IMR-90 (cell line): ENCODE measurements at regions not wholly inside any gene's neighbourhood (a gene's known extent, or its start where the extent isn't known, plus 50 kb on each side); places are given as distances from the start of the nearest gene placed in this dataset.

Experiments used
- ATAC-seq: fragments of 200-7000 bp; cut with Tn5 transposase; 2 replicates; pipeline ENCODE4 v1.9.1; 2020; ENCODE audit warnings: low read depth, mild to moderate bottlenecking, moderate library complexity
- BruUV-seq: library from RNA; stranded (reverse); fragments of 400-500 nt; replicated peaks from 2 replicates; lab custom pipeline; 2021; lab: Mats Ljungman, UMichigan
- CTCF ChIA-PET: fragments of 300-600 bp; formaldehyde crosslinking; extraction: SDS; loops from one replicate; lab custom pipeline; 2021; ENCODE audit warnings: antibody characterized with exemption; lab: Yijun Ruan, JAX
- POLR2A ChIA-PET: fragments of 300-600 bp; sonication (Branson Sonifier 250); formaldehyde crosslinking; loops from one replicate; lab custom pipeline; 2022; ENCODE audit warnings: antibody characterized with exemption; ENCODE audit not compliant: unreplicated experiment; lab: Charles Lee
- DNase-seq: peaks from one replicate; pipeline ENCODE4 v3.0.0; 2013
- H2AFZ ChIP-seq: replicated peaks from 2 replicates; pipeline ENCODE3; 2013; ENCODE audit warnings: low read length, mild to moderate bottlenecking; ENCODE audit not compliant: poor library complexity
- H2AK5ac ChIP-seq: 2 replicates; pipeline ENCODE4 v1.6.1; 2013; ENCODE audit warnings: low read depth, low read length, inconsistent platforms
- H2AK9ac ChIP-seq: replicated peaks from 2 replicates; pipeline ENCODE3; 2013; ENCODE audit warnings: mild to moderate bottlenecking, low read depth, low read length, moderate library complexity; ENCODE audit not compliant: poor library complexity
- H2BK120ac ChIP-seq: 2 replicates; pipeline ENCODE4 v1.6.1; 2013; ENCODE audit warnings: low read depth, low read length, inconsistent platforms
- H2BK15ac ChIP-seq: 3 replicates; pipeline ENCODE4 v1.6.1; 2013; ENCODE audit warnings: low read depth, low read length, inconsistent platforms
- H2BK20ac ChIP-seq: 2 replicates; pipeline ENCODE4 v1.6.1; 2013; ENCODE audit warnings: low read depth, mild to moderate bottlenecking, inconsistent platforms, low read length, moderate library complexity
- H2BK5ac ChIP-seq: 2 replicates; pipeline ENCODE4 v1.6.1; 2013; ENCODE audit warnings: mild to moderate bottlenecking, low read depth, low read length, inconsistent platforms; ENCODE audit not compliant: poor library complexity, severe bottlenecking
- H3K14ac ChIP-seq: replicated peaks from 2 replicates; pipeline ENCODE4 v1.6.1; 2013; ENCODE audit warnings: low read depth, low read length, inconsistent platforms
- H3K18ac ChIP-seq: 2 replicates; pipeline ENCODE4 v1.6.1; 2013; ENCODE audit warnings: low read depth, low read length, control low read depth
- H3K23ac ChIP-seq: 2 replicates; pipeline ENCODE4 v1.6.1; 2013; ENCODE audit warnings: low read depth, low read length, inconsistent platforms
- H3K27ac ChIP-seq: 2 replicates; pipeline ENCODE4 v1.5.1; 2013; ENCODE audit warnings: mild to moderate bottlenecking, control low read depth, low read length; ENCODE audit not compliant: insufficient read depth
- H3K27me3 ChIP-seq: 2 replicates; pipeline ENCODE4 v1.6.1; 2013; ENCODE audit warnings: low read length; ENCODE audit not compliant: control insufficient read depth, insufficient read depth
- H3K36me3 ChIP-seq: 2 replicates; pipeline ENCODE4 v1.6.1; 2013; ENCODE audit warnings: low read length, mixed read lengths; ENCODE audit not compliant: control insufficient read depth, insufficient read depth
- H3K4ac ChIP-seq: 2 replicates; pipeline ENCODE4 v1.6.1; 2013; ENCODE audit warnings: low read depth, low read length, inconsistent platforms
- H3K4me1 ChIP-seq: 2 replicates; pipeline ENCODE4 v1.6.1; 2013; ENCODE audit warnings: low read length, mixed read lengths; ENCODE audit not compliant: control insufficient read depth, insufficient read depth
- H3K4me2 ChIP-seq: 2 replicates; pipeline ENCODE4 v1.6.1; 2013; ENCODE audit warnings: low read depth, mild to moderate bottlenecking, control low read depth, low read length, moderate library complexity
- H3K4me3 ChIP-seq: 2 replicates; pipeline ENCODE4 v1.5.1; 2013; ENCODE audit warnings: low read depth, mild to moderate bottlenecking, control low read depth, low read length, moderate library complexity; ENCODE audit not compliant: insufficient read depth
- H3K56ac ChIP-seq: 2 replicates; pipeline ENCODE4 v1.6.1; 2013; ENCODE audit warnings: low read length, inconsistent platforms; ENCODE audit not compliant: insufficient read depth; ENCODE audit errors: extremely low read depth
- H3K79me1 ChIP-seq, 2 experiments: 2 replicates each; pipeline ENCODE4 v1.6.1; 2013; ENCODE audit warnings: low read length in 2 of 2, inconsistent platforms in 1 of 2, low read depth in 1 of 2
- H3K9ac ChIP-seq: 2 replicates; pipeline ENCODE4 v1.6.1; 2013; ENCODE audit warnings: low read depth, low read length, control low read depth
- H3K9me1 ChIP-seq: 2 replicates; pipeline ENCODE4 v1.6.1; 2013; ENCODE audit warnings: low read length, inconsistent platforms; ENCODE audit not compliant: insufficient read depth
- H3K9me3 ChIP-seq: 2 replicates; pipeline ENCODE4 v1.6.1; 2013; ENCODE audit warnings: low read length; ENCODE audit not compliant: control insufficient read depth, insufficient read depth
- H4K20me1 ChIP-seq: 2 replicates; pipeline ENCODE4 v1.6.1; 2013; ENCODE audit warnings: low read length, inconsistent platforms; ENCODE audit not compliant: insufficient read depth
- H4K5ac ChIP-seq: 2 replicates; pipeline ENCODE4 v1.6.1; 2013; ENCODE audit warnings: mild to moderate bottlenecking, low read depth, low read length, control low read depth
- H4K8ac ChIP-seq, 2 experiments: 2 replicates each; pipeline ENCODE4 v1.6.1; 2013; ENCODE audit warnings: low read depth in 2 of 2, low read length in 2 of 2, control low read depth in 1 of 2, inconsistent platforms in 1 of 2
- H4K91ac ChIP-seq: 2 replicates; pipeline ENCODE4 v1.6.1; 2013; ENCODE audit warnings: low read depth, low read length, inconsistent platforms; ENCODE audit not compliant: insufficient read depth
- CEBPB ChIP-seq: IDR thresholded peaks from 2 replicates; pipeline ENCODE4 v1.6.1; 2012; ENCODE audit warnings: low read depth, low read length, improper control_type of control experiment
- SMC3 ChIP-seq: fragments of 150-350 bp; IDR thresholded peaks from 2 replicates; pipeline ENCODE4 v1.6.1; 2016; ENCODE audit warnings: low read depth, mild to moderate bottlenecking, antibody characterized with exemption, low read length, moderate library complexity
- WGBS, 2 experiments: methylation state at CpG; one replicate each; pipeline versions ENCODE4 v1.1.5 to v1.1.7; 2013; ENCODE audit warnings: missing lambda C conversion rate in 2 of 2; ENCODE audit not compliant: insufficient read length in 1 of 2; ENCODE audit errors: extremely low coverage in 2 of 2; 5-methylcytosine and 5-hydroxymethylcytosine counted together
- dilution Hi-C: fragments of 300-500 bp; cut with HindIII; formaldehyde crosslinking; loops from one replicate; pipeline ENCODE4 v1.14.3; 2018; ENCODE audit warnings: low sequenced_read_pairs; ENCODE audit not compliant: unreplicated experiment
- in situ Hi-C: fragments of 300-500 bp; cut with MboI; formaldehyde crosslinking; loops from 3 replicates; pipeline ENCODE4 v1.14.3; 2019; ENCODE audit warnings: low sequenced_read_pairs, inconsistent platforms, mixed read lengths
- intact Hi-C: fragments of 100-400 bp; cut with micrococcal nuclease; formaldehyde crosslinking; loops from 2 replicates; pipeline ENCODE4 v1.10.0; 2022

DNA sequence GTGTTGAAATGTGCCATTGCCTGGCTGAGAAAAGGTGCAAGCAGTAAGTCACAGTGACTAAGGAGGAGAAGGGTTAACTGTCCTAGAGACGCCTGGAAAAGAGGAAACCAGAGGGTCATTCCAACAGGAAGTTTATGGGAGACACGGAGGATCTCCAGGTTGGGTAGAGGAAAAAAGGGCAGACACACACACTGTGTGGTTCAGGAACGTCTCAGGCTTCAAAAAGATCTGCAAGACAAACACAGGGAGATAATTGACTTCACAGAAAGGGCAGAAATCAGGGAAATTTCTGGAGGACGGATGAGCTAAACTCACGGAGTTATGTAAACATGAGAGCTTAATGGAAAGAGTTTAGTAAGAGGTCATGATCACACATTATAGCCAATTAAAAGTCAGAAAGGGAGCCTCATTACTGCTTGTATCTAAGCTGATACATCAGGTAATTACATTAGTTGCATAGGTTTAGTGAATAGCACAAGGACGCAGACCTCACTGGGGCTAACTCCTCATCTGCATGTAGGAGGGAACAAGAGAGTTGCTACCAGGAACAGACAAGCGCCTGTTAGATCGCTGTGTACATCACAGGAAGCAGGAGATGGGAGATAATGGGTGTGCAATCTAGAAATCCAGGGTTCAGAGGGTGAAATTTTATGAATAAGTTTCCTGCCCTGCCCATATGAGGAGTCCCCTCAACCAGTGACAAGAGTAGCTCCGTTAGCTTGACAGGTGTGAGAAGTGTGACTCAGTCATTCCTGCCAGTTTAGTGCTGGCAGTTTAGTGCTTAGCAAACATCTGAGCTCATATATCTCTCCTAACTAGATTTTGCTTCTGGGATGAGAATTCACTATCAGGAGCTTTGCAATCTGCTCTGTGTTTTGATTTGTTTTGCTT lies 96.6 kb upstream of the TNR start:
- Histone ChIP-seq H2BK120ac (no peak overlapping the region), H4K5ac (no peak overlapping the region), H3K27ac (no peak overlapping the region), H3K56ac (no peak overlapping the region), H4K8ac (no peak overlapping the region), H3K4ac (no peak overlapping the region), H2AK5ac (no peak overlapping the region), H3K79me1 (no peaks in the 10 kb centered on the region), H2AFZ (peak overlapping the region; percentile 70), H4K20me1 (no peaks in the 10 kb centered on the region), H3K4me1 (no peaks in the 10 kb centered on the region), H3K27me3 (peaks cover 3% of the 10 kb centered on the region; the same call in 1 of the 2 replicates), H2AK9ac (no peak overlapping the region), H2BK5ac (no peak overlapping the region), H3K18ac (no peak overlapping the region), H3K23ac (no peak overlapping the region), H3K4me3 (peak overlapping the region; percentile 12; the same call in 1 of the 2 replicates), H3K9me3 (no peaks in the 10 kb centered on the region), H2BK20ac (no peak overlapping the region), H4K91ac (no peak overlapping the region), H2BK15ac (no peak overlapping the region), H3K9ac (no peak overlapping the region), H3K9me1 (no peaks in the 10 kb centered on the region), H3K4me2 (peak overlapping the region; percentile 52), H3K36me3 (no peaks in the 10 kb centered on the region), H3K14ac (no peak overlapping the region)
- in situ Hi-C loops (no loop called here), intact Hi-C loops (no loop called here), dilution Hi-C loops (no loop called here)
- BruUV-seq, result no TSS peak
- 18% methylated on average over 4 of the region's 9 CpGs; no CpG with 5 or more reads in 1 of the 2 experiments for WGBS, 2 experiments
- DNase-seq, result no peak
- ChIA-PET POLR2A (no interaction called here), CTCF (interaction anchor here (0.8 to 1.1 kb wide), 2 partner anchors 9 kb away, joined by 3 to 4 read pairs; no protein-coding TSS in a partner anchor)
- peak; percentile 54 for ATAC-seq
- TF ChIP-seq CEBPB (peak; percentile 38; the same call in 1 of the 2 replicates), SMC3 (no peak)
